Left ventricle myocardium superior (tissue), 1 donor: ENCODE measurements at regions not wholly inside any gene's neighbourhood (a gene's known extent, or its start where the extent isn't known, plus 50 kb on each side); places are given as distances from the start of the nearest gene placed in this dataset.
"Not testable (repeated sequence)": the region's sequence is repeated elsewhere in the genome, so short reads cannot be mapped to it uniquely, and the experiment has no call there.

Experiments
- ATAC-seq: fragments of 200-7000 bp; cut with Tn5 transposase; one replicate; pipeline ENCODE4 v1.9.1; 2020; ENCODE audit warnings: mild to moderate bottlenecking, moderate library complexity
- DNase-seq: peaks from one replicate; pipeline ENCODE4 v3.0.0-alpha.2; 2020
- intact Hi-C: fragments of 100-400 bp; cut with micrococcal nuclease; formaldehyde crosslinking; loops from one replicate; pipeline ENCODE4 v1.11.0; 2022
- donor health status: DM: no; HTN: yes; CAD: no; lungs with severe emphysema.

DNA sequence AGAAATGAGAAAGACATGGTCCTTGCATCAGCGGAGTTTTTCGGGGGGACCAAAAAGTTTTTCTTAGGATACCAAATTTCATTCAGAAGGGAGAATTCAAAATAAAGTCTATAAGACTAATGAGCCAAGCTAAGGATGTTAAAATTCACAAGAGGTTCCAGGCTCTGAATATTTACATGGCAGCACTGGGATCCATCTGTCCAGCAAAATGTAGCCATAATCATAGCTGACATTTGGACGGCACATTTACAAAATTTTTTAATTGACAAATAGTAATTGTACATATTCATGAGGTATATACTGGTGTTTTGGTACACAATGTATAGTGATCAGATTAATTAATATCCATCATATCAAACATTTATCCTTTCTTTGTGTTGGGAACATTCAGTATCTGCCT lies 107.9 kb downstream of the ZNF648 start:
- intact Hi-C loops: no loop called here
- DNase-seq (no peak), ATAC-seq (no peak)

- DNase-seq (no peak), ATAC-seq (no peak)
- intact Hi-C loops: no loop called here
Observed at GRCh38 chr1:181951213-181951612, 110.3 kb downstream of the ZNF648 start.

DNA sequence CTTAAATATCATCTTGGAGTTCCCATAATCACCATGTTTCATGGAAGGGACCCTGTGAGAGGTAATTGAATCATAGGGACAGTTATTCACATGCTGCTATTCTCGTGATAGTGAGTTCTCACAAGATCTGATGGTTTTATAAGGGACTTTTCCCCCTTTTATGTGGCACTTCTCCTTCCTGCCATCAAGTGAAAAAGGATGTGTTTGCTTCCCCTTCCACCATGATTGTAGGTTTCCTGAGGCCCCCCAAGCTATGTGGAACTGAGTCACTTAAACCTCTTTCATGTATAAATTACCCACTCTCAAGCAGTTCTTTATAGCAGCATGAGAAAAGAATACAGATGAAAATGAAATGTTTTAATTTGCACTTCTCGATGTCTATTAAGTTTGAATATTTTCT lies 112.0 kb downstream of the ZNF648 start:
- ATAC-seq (no peak), DNase-seq (no peak)
- intact Hi-C loops: no loop called here

GRCh38 chr1:181948372-181948771 lies 113.1 kb downstream of the ZNF648 start:
- DNase-seq (no peak), ATAC-seq (no peak)

DNA sequence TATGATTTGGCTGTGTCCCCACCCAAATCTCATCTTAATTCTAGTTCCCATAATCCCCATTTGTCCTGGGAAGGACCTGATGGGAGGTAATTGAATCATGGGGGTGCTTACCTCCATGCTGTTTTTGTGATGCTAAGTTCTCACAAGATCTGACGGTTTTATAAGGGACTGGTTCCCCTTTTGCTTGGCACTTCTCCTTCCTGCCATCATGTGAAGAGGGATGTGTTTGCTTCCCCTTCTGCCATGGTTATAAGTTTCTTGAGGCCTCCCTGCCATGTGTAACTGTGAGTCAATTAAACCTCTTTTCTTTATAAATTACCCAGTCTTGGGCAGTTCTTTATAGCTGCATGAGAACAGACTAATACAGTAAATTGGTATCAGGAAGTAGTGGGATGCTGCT lies 114.1 kb downstream of the ZNF648 start:
- intact Hi-C loops: no loop called here
- no peak for ATAC-seq
- no peak for DNase-seq

More at GRCh38 chr1:181948372-181948771, 113.1 kb downstream of the ZNF648 start:
- intact Hi-C loops: no loop called here

GRCh38 chr1:181936768-181937581 lies 124.5 kb downstream of the ZNF648 start:
- no peak for ATAC-seq
- intact Hi-C loops: no loop called here
- no peak for DNase-seq

DNA sequence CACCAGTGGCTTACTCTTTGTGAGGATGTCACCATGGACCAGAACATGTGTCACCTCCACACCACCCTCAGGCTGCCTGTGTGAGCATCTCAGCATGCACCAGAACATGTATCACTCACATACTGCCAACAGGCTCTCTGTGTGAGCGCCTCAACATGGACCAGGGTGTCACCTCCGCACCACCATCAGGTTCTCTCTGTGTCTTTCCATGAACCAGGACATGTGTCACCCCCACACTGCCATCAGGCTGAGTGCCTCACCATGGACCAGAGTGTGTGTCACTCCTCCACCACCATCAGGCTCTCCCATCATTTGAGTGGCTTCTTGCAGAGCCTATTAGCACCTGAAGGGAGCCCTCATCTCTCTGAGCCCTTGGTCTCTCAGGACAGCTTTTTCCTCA lies 125.2 kb downstream of the ZNF648 start:
- DNase-seq (no peak), ATAC-seq (no peak)
- intact Hi-C loops: no loop called here

DNA sequence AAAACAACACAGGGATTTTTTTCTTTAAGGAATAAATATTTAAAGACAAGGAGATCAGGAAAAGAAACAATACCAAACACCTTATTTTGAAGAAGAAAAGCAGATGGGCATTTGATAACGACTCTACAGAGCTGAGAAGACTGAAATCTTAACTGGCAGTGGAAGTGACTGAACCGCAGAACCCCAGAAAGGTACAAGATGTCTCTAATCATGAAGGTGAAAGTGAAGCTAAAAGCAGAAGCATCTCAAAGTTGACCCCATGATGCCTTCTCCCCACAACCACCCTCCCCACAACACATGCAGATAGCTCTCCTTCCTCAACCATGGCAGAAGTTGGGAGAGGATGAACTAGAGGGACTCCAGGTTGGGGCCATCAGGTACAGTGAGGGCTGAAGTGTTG lies 129.6 kb downstream of the ZNF648 start:
- intact Hi-C loops: no loop called here
- DNase-seq: no peak
- ATAC-seq: no peak

DNA sequence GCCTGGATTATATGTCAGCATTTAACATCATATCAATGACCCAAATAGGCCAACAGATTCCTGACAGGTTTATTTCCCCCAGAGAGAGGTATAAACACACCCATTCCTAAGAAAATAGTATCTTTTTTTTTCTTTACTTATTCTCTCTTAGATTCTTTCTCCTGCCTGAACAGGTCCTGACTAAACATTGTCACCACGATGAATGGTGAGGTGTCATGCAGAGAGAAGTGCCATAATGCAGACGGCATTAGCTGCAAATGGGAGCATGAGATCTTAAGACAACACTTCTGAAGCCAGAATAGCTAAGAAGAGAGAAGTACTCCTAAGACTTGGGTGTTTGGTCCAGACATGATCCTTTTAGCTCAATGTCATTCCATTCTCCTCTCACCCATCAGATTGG lies 131.3 kb downstream of the ZNF648 start:
- intact Hi-C loops: no loop called here
- ATAC-seq: no peak
- no peak for DNase-seq

GRCh38 chr1:181926697-181927096 lies 134.8 kb downstream of the ZNF648 start:
- ATAC-seq: no peak
- no peak for DNase-seq
- intact Hi-C loops: no loop called here

DNA sequence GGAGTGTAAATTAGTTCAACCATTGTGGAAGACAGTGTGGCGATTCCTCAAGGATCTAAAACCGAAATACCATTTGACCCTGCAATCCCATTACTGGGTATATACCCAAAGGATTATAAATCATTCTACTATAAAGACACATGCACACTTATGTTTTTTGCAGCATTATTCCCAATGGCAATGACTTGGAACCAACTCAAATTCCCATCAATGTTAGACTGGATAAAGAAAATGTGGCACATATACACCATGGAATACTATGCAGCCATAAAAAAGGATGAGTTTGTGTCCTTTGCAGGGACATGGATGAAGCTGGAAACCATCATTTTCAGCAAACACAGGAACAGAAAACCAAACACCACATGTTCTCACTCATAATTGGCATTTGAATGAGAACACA lies 137.5 kb downstream of the ZNF648 start:
- intact Hi-C loops, DNase-seq, ATAC-seq: not testable (repeated sequence)

- DNase-seq (no peak), ATAC-seq (no peak)
- intact Hi-C loops: no loop called here
Observed at GRCh38 chr1:181919542-181919941, 142.0 kb downstream of the ZNF648 start.

DNA sequence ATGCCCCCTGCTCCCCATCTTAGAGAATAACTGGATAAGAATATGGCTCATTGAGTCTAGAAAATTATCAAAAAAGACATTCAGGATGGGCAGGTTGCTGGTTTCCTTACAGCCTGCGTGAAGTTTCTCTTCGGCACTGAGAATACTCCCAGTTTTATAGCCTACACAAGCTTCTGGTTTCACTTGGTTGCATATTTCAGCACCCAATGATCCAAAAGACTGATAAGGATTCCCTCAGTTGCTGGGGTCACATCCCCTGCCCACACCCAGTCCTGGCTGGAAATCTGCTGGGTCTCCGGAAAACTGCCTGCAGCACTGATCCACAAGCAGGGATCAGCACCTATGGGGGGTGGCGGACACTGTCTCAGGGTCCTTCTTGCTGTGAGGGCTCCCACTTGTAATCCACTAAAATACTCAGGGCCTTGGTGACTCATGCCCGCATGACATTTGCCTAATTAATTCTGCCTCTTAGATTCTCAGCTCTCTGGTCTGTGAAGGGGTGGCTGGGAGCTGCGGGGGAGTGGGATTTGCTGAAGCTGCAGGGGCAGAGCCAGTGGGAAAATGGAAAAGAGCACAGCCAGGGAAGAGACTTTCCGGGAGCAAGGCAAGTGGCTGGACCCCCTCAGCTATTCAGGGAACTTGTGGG lies 142.5 kb downstream of the ZNF648 start:
- intact Hi-C loops: no loop called here
- DNase-seq: no peak

DNA sequence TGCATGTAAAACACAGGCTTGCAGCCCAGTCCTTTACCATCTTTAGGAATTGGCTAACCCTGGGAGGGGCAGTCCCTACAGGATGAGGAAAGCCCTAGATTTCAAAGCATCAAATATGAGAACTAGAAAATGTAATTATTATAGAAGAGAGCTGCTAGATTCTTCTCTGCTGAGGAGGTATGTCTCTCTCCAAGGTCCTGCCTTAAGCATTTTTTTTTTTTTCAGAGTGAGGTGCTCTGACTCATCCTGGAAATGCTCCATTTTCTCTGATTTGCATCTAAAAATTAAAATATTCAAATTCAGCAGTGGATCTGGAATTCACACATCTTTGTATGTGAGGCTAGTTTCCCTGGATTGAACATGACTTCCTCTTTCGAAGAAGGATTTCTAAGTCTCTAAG lies 149.8 kb downstream of the ZNF648 start:
- DNase-seq (no peak), ATAC-seq (no peak)
- intact Hi-C loops: no loop called here

More for the DNA sequence above, 142.5 kb downstream of the ZNF648 start:
- no peak for ATAC-seq

DNA sequence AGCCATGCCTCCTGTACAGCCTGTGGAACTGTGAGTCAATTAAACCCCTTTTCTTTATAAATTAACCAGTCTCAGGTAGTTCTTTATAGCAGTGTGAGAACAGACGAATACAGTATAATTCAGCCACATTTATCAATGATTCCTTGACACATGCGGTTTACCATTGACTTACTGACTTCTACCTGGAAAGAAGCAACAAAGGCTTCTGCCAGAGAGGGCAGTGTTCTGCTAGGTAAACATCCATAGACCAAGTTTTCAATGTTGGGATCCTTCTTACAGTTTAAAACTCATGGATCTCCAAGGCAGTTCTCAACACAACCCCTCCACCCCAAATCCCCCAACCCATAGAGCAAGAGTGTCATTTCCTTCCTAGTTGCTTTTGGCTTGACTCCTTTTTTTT lies 150.6 kb downstream of the ZNF648 start:
- intact Hi-C loops: no loop called here
- DNase-seq: no peak
- no peak for ATAC-seq

- DNase-seq (no peak), ATAC-seq (no peak)
- intact Hi-C loops: no loop called here
Observed at GRCh38 chr1:181909010-181909409, 152.5 kb downstream of the ZNF648 start.

DNA sequence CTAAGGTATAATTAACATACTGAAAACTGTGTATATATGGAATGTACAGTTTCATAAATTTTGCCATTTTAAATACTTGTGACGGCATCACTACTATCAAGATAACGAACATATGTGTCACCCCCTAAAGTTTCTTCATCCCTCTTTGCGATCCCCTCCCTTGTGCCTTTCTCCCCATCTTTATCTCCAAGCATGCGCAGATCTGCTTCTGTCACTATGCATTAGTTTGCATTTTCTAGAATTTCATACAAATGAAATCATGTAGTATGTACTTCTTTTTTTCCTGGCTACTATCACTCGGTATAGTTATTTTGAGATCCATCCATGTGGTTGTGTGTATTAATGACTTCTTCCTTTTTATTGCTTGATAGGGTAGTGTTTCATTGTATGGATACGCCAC lies 154.9 kb downstream of the ZNF648 start:
- DNase-seq (no peak), ATAC-seq (no peak)
- intact Hi-C loops: no loop called here

DNA sequence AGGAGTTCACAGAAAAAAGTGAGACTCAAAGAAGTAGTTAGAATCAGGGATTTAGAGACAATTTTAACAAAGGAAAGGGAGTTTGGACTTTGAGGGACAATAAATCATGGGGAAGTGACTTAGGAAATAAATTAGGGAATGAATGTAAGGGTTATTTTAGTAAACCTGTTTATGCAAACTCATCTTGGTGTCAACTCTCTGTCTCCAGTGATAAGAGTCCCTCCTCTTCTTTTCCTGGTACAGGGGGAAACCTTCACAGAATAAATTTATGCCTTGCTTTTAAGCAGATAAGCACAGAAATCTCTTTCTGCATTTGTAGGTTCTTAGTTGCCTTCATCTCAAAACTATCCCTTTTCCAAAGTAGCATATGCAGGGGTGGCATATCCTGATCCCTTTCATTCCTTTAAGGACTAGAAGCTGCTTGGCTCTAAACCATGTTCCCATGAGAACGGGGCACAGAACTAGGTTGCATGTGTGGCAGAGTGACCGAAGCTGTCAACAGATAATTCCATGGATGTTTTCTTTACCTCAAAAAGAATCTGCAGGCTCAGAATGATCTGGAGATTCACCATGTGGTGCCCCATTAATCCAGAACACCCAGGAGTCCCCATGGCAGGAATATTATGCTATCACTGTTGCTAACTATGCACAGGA lies 155.4 kb downstream of the ZNF648 start:
- ATAC-seq (no peak), DNase-seq (no peak)
- intact Hi-C loops: no loop called here

GRCh38 chr1:181898773-181899172 lies 162.7 kb downstream of the ZNF648 start:
- ATAC-seq (no peak), DNase-seq (no peak)
- intact Hi-C loops: no loop called here

DNA sequence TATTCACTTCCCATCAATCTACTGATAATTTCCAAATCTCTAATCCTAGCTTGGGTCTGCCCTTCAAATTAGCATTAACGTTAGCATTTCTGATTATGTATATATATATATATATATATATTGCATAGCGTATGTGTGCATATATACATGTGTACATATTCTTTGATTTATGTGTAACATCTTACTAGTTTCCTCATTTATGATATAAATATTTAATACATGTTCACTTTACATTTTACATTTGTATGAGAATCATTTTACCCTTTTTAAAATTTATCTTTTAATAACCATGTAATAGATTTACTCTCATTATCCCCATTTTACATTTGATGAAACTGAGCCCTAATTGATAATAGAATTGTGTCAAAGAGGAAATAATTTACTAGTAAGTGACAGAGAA lies 164.7 kb downstream of the ZNF648 start:
- intact Hi-C loops: no loop called here
- ATAC-seq: no peak
- DNase-seq: no peak
